NB4 (cell line): ENCODE measurements at regions not wholly inside any gene's neighbourhood (a gene's known extent, or its start where the extent isn't known, plus 50 kb on each side); places are given as distances from the start of the nearest gene placed in this dataset.

Experiments
- DNase-seq: peaks from one replicate; pipeline ENCODE4 v3.0.0; 2010; ENCODE audit warnings: low read depth
- H3K4me3 ChIP-seq: one replicate; pipeline ENCODE4 v1.5.1; 2011; ENCODE audit warnings: mild to moderate bottlenecking, low read depth, low read length, moderate library complexity
- CTCF ChIP-seq: IDR thresholded peaks from one replicate; pipeline ENCODE4 v1.5.1; 2012; ENCODE audit warnings: low read depth, low read length
- MAX ChIP-seq: IDR thresholded peaks from 2 replicates; pipeline ENCODE4 v1.6.1; 2011; ENCODE audit warnings: low read depth, low read length
- MYC ChIP-seq: IDR thresholded peaks from 2 replicates; pipeline ENCODE4 v1.6.1; 2011; ENCODE audit warnings: low read depth, low read length
- POLR2A ChIP-seq: IDR thresholded peaks from 2 replicates; pipeline ENCODE4 v1.6.1; 2011; ENCODE audit warnings: mild to moderate bottlenecking; ENCODE audit not compliant: insufficient read length; ENCODE audit errors: extremely low read depth

DNA sequence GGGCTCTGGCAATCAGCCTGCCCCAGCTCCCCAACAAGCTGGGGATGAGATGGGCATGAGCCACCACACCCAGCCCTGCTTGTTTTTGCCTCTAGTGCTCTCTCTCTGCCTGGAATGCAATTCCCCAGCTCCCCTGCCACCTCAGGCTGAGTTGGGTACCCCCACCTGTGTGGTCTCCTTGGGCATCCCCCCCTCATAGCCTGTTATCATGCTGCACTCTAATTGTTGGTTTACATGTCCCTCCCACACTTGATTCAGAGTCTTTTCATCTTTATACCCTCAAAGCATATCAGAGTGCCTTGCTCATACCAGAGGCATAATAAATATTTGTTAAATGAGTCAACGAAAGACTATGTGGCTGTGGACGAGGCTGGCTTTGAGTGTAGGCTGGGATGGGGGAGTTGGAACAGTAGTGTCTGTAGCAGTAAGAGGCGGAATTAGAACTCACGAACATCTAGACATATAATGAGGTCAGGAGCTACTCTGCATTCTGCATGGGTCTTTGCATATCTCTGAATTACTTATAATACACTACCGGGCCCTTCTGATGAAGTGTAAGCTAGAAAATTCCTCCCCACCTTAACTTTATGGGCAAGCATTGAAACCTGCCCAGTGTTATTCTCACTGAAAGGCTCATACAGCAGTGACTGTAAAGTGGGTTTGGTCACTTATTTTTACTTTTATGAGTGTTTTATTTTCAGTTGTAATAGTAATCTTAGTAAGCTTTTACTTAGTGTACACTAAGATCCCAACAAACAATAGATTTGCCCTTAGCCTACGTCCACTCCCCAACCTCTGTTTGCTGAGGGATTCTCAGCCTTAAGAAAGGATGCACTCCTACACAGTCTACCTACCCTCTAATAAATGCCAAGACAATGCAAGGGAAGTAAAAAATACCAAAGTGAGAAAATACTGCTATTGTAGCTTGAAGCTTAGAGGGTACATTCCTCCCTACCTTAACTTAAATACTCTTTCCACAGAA lies 58.7 kb downstream of the EDN1 start:
- no peak overlapping the region for H3K4me3 ChIP-seq
- no peak for TF ChIP-seq MAX
- no peak for TF ChIP-seq MYC
- TF ChIP-seq POLR2A = no peak
- no peak for TF ChIP-seq CTCF
- no peak for DNase-seq

- DNase-seq = no peak
Measured at GRCh38 chr6:12350644-12351170, 60.5 kb downstream of the EDN1 start.

GRCh38 chr6:12351672-12352071 lies 61.5 kb downstream of the EDN1 start:
- DNase-seq = no peak
- H3K4me3 ChIP-seq = no peak overlapping the region
- no peak for TF ChIP-seq MAX
- no peak for TF ChIP-seq CTCF
- TF ChIP-seq MYC = no peak
- no peak for TF ChIP-seq POLR2A

More at GRCh38 chr6:12350644-12351170, 60.5 kb downstream of the EDN1 start:
- no peak overlapping the region for H3K4me3 ChIP-seq
- TF ChIP-seq POLR2A (no peak), CTCF (no peak), MYC (no peak), MAX (no peak)

DNA sequence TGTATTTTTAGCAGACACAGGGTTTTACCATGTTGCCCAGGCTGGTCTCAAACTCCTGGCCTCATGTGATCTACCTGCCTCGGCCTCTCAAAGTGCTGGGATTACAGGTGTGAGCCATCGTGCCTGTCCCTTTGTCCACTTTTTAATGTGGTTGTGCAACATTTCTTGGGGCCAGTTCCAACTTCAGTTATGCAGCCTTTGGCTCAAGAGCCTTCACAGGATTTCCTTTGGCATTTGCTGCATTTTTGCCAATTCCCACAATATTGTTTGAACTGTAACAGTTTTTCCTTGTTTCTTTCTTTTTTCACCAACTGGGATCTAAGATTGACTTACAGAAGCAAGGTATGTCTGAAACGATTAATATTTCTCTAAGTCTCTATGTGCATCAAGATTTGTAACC lies 63.6 kb downstream of the EDN1 start:
- TF ChIP-seq MAX = no peak
- no peak for TF ChIP-seq MYC
- TF ChIP-seq CTCF = no peak
- no peak for TF ChIP-seq POLR2A
- no peak for DNase-seq
- H3K4me3 ChIP-seq = no peak overlapping the region

GRCh38 chr6:12354499-12354898 lies 64.3 kb downstream of the EDN1 start:
- DNase-seq = no peak
- no peak for TF ChIP-seq POLR2A
- H3K4me3 ChIP-seq = no peak overlapping the region

DNA sequence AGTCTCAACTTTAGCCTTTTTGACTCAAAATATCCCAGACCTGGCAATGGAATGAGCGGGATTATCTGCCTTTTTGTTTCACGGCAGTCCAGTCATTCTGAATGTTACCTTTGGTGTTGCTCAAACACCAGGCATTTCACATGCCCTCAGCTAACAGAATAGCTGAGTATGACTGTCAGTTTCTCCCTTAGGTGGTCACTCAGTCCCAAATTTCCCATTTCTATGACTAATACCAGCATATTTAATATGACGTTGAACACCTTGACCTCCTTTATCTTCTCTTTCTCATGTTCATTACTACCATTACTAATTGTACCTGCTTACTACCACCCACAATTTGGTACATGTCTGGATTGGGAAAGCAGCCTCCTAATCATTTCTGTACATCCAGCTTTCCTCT lies 65.2 kb downstream of the EDN1 start:
- no peak for DNase-seq
- TF ChIP-seq MYC (no peak), POLR2A (no peak), MAX (no peak), CTCF (no peak)
- no peak overlapping the region for H3K4me3 ChIP-seq
